Subcutaneous abdominal adipose tissue (tissue), 5 donors: ENCODE measurements at regions not wholly inside any gene's neighbourhood (a gene's known extent, or its start where the extent isn't known, plus 50 kb on each side); places are given as distances from the start of the nearest gene placed in this dataset.
"Not testable (repeated sequence)": the region's sequence is repeated elsewhere in the genome, so short reads cannot be mapped to it uniquely, and the experiment has no call there.

Experiments used
- H3K27ac ChIP-seq: one replicate; pipeline ENCODE4 v1.7.0; 2013; ENCODE audit warnings: low read depth, mild to moderate bottlenecking, inconsistent platforms, low read length, moderate library complexity
- H3K27me3 ChIP-seq, 5 donors: one replicate each; pipeline ENCODE4 v1.7.0; 2013; ENCODE audit warnings: low read length in 5 of 5, inconsistent platforms in 1 of 5; ENCODE audit not compliant: control insufficient read depth in 5 of 5, insufficient read depth in 4 of 5
- H3K36me3 ChIP-seq, 5 donors: one replicate each; pipeline ENCODE4 v1.7.0; 2013; ENCODE audit warnings: low read length in 5 of 5; ENCODE audit not compliant: control insufficient read depth in 5 of 5, insufficient read depth in 5 of 5
- H3K4me1 ChIP-seq, 5 donors: one replicate each; pipeline ENCODE4 v1.7.0; 2013; ENCODE audit warnings: low read length in 5 of 5, mild to moderate bottlenecking in 3 of 5, moderate library complexity in 1 of 5; ENCODE audit not compliant: control insufficient read depth in 5 of 5, insufficient read depth in 5 of 5
- H3K4me3 ChIP-seq, 5 donors: one replicate each; pipeline ENCODE4 v1.7.0; 2013; ENCODE audit warnings: low read length in 5 of 5, low read depth in 1 of 5
- H3K9ac ChIP-seq, 5 donors: one replicate each; pipeline ENCODE4 v1.7.0; 2013; ENCODE audit warnings: low read length in 5 of 5, mild to moderate bottlenecking in 4 of 5, moderate library complexity in 3 of 5
- H3K9me3 ChIP-seq, 5 donors: one replicate each; pipeline ENCODE4 v1.7.0; 2013; ENCODE audit warnings: low read length in 5 of 5; ENCODE audit not compliant: control insufficient read depth in 5 of 5
- donor health status: healthy.
- donor health status: healthy.
- donor health status: healthy.
- donor health status: healthy.
- donor health status: healthy.

- Histone ChIP-seq H3K27me3 (no peaks in the 10 kb centered on the region), H3K4me1 (no peaks in the 10 kb centered on the region), H3K4me3 (no peak overlapping the region), H3K9ac (no peak overlapping the region), H3K9me3 (no peaks in the 10 kb centered on the region), H3K27ac (no peak overlapping the region), H3K36me3 (no peaks in the 10 kb centered on the region)
These were observed 680.5 kb upstream of the NOVA1 start for GRCh38 chr14:27278341-27278740.

GRCh38 chr14:27305441-27305945 is 707.7 kb upstream of the NOVA1 start:
- Histone ChIP-seq H3K4me1 (no peaks in the 10 kb centered on the region), H3K36me3 (no peaks in the 10 kb centered on the region), H3K9ac (no peak overlapping the region), H3K4me3 (no peak overlapping the region), H3K27ac (no peak overlapping the region), H3K27me3 (no peaks in the 10 kb centered on the region), H3K9me3 (peaks cover 0 to 6% (median 0%) of the 10 kb centered on the region in 5 donors)

GRCh38 chr14:27312730-27313129 is 714.9 kb upstream of the NOVA1 start:
- H3K4me1 ChIP-seq, H3K27ac ChIP-seq, H3K4me3 ChIP-seq, H3K36me3 ChIP-seq, H3K9me3 ChIP-seq, H3K27me3 ChIP-seq, H3K9ac ChIP-seq: not testable (repeated sequence)

GRCh38 chr14:27314231-27314630 is 716.4 kb upstream of the NOVA1 start:
- Histone ChIP-seq H3K4me1 (no peaks in the 10 kb centered on the region), H3K9ac (no peak overlapping the region), H3K27ac (no peak overlapping the region), H3K36me3 (no peaks in the 10 kb centered on the region), H3K4me3 (no peak overlapping the region), H3K9me3 (peaks cover 0 to 8% (median 0%) of the 10 kb centered on the region in 5 donors), H3K27me3 (no peaks in the 10 kb centered on the region)

- H3K9ac ChIP-seq = no peak overlapping the region
- H3K9me3 ChIP-seq = peaks cover 0 to 2% (median 0%) of the 10 kb centered on the region in 5 donors
- no peak overlapping the region for H3K4me3 ChIP-seq
These were observed 717.6 kb upstream of the NOVA1 start for GRCh38 chr14:27315477-27315876.

GRCh38 chr14:27315947-27316346 is 718.1 kb upstream of the NOVA1 start:
- Histone ChIP-seq H3K4me3 (no peak overlapping the region), H3K9me3 (peaks cover 0 to 2% (median 0%) of the 10 kb centered on the region in 5 donors), H3K27ac (no peak overlapping the region), H3K36me3 (no peaks in the 10 kb centered on the region), H3K9ac (no peak overlapping the region), H3K4me1 (no peaks in the 10 kb centered on the region), H3K27me3 (no peaks in the 10 kb centered on the region)

More at GRCh38 chr14:27315477-27315876, 717.6 kb upstream of the NOVA1 start:
- Histone ChIP-seq H3K27ac (no peak overlapping the region), H3K27me3 (no peaks in the 10 kb centered on the region), H3K4me1 (no peaks in the 10 kb centered on the region), H3K36me3 (no peaks in the 10 kb centered on the region)

GRCh38 chr14:27318774-27319420 is 721.1 kb upstream of the NOVA1 start:
- H3K9me3 ChIP-seq = peaks cover 0 to 2% (median 0%) of the 10 kb centered on the region in 5 donors
- no peaks in the 10 kb centered on the region for H3K36me3 ChIP-seq
- no peak overlapping the region for H3K9ac ChIP-seq
- no peak overlapping the region for H3K4me3 ChIP-seq
- H3K27me3 ChIP-seq = no peaks in the 10 kb centered on the region
- H3K27ac ChIP-seq = no peak overlapping the region
- no peaks in the 10 kb centered on the region for H3K4me1 ChIP-seq

- Histone ChIP-seq H3K9me3 (peaks cover 0 to 10% (median 3%) of the 10 kb centered on the region in 5 donors), H3K4me1 (no peaks in the 10 kb centered on the region), H3K4me3 (no peak overlapping the region), H3K27me3 (no peaks in the 10 kb centered on the region), H3K36me3 (no peaks in the 10 kb centered on the region), H3K27ac (no peak overlapping the region), H3K9ac (no peak overlapping the region)
These were observed 722.4 kb upstream of the NOVA1 start for GRCh38 chr14:27320261-27320660.

- Histone ChIP-seq H3K4me3 (no peak overlapping the region), H3K4me1 (no peaks in the 10 kb centered on the region), H3K36me3 (no peaks in the 10 kb centered on the region), H3K9me3 (peaks cover 0 to 10% (median 3%) of the 10 kb centered on the region in 5 donors), H3K9ac (no peak overlapping the region), H3K27ac (no peak overlapping the region), H3K27me3 (no peaks in the 10 kb centered on the region)
These were observed 729.3 kb upstream of the NOVA1 start for GRCh38 chr14:27327095-27327494.

- Histone ChIP-seq H3K9ac (no peak overlapping the region), H3K27ac (no peak overlapping the region), H3K4me3 (no peak overlapping the region), H3K4me1 (no peaks in the 10 kb centered on the region), H3K36me3 (no peaks in the 10 kb centered on the region), H3K9me3 (peaks cover 0 to 6% (median 0%) of the 10 kb centered on the region in 5 donors), H3K27me3 (no peaks in the 10 kb centered on the region)
These were observed 740.2 kb upstream of the NOVA1 start for GRCh38 chr14:27338012-27338411.
